CD4-positive, alpha-beta T cell treated with Interleukin-6 at 100 ng/mL for 8 hours (primary cell): ENCODE measurements at regions not wholly inside any gene's neighbourhood (a gene's known extent, or its start where the extent isn't known, plus 50 kb on each side); places are given as distances from the start of the nearest gene placed in this dataset.

ENCODE experiments used
- DNase-seq: peaks from one replicate; pipeline ENCODE4 v3.0.0-alpha.2; 2020; ENCODE audit warnings: mixed read lengths, low spot score

GRCh38 chr2:147501968-147502367 lies 342.9 kb upstream of the ACVR2A start:
- DNase-seq, result no peak

- DNase-seq, result no peak
Measured at GRCh38 chr2:147500819-147501395, 343.9 kb upstream of the ACVR2A start.

- peak; percentile 46 for DNase-seq
Measured at GRCh38 chr2:147500229-147500628, 344.6 kb upstream of the ACVR2A start.

GRCh38 chr2:147499785-147500184 lies 345.0 kb upstream of the ACVR2A start:
- DNase-seq, result no peak

GRCh38 chr2:147495734-147496133 lies 349.1 kb upstream of the ACVR2A start:
- DNase-seq, result no peak

- DNase-seq, result no peak
Measured at GRCh38 chr2:147492471-147492870, 352.4 kb upstream of the ACVR2A start.

GRCh38 chr2:147491506-147491905 lies 353.3 kb upstream of the ACVR2A start:
- no peak for DNase-seq

- peak; percentile 8 for DNase-seq
Measured at GRCh38 chr2:147490401-147491261, 354.2 kb upstream of the ACVR2A start.

GRCh38 chr2:147488472-147488871 lies 356.4 kb upstream of the ACVR2A start:
- DNase-seq, result no peak

GRCh38 chr2:147487978-147488289 lies 356.9 kb upstream of the ACVR2A start:
- no peak for DNase-seq

- no peak for DNase-seq
Measured at GRCh38 chr2:147487286-147487977, 357.4 kb upstream of the ACVR2A start.

GRCh38 chr2:147485210-147485851 lies 359.5 kb upstream of the ACVR2A start:
- no peak for DNase-seq

GRCh38 chr2:147483911-147484310 lies 360.9 kb upstream of the ACVR2A start:
- DNase-seq, result no peak

- no peak for DNase-seq
Measured at GRCh38 chr2:147482916-147483669, 361.7 kb upstream of the ACVR2A start.

- DNase-seq, result no peak
Measured at GRCh38 chr2:147482111-147482895, 362.5 kb upstream of the ACVR2A start.

- no peak for DNase-seq
Measured at GRCh38 chr2:147479358-147479757, 365.5 kb upstream of the ACVR2A start.

- DNase-seq, result no peak
Measured at GRCh38 chr2:147473075-147473474, 371.8 kb upstream of the ACVR2A start.

- no peak for DNase-seq
Measured at GRCh38 chr2:147471126-147471525, 373.7 kb upstream of the ACVR2A start.

GRCh38 chr2:147469471-147469870 lies 375.4 kb upstream of the ACVR2A start:
- DNase-seq, result no peak

- no peak for DNase-seq
Measured at GRCh38 chr2:147468963-147469362, 375.9 kb upstream of the ACVR2A start.

- DNase-seq, result no peak
Measured at GRCh38 chr2:147468349-147468748, 376.5 kb upstream of the ACVR2A start.
